ENCODE measurements at regions not wholly inside any gene's neighbourhood (a gene's known extent, or its start where the extent isn't known, plus 50 kb on each side); places are given as distances from the start of the nearest gene placed in this dataset.

DNA sequence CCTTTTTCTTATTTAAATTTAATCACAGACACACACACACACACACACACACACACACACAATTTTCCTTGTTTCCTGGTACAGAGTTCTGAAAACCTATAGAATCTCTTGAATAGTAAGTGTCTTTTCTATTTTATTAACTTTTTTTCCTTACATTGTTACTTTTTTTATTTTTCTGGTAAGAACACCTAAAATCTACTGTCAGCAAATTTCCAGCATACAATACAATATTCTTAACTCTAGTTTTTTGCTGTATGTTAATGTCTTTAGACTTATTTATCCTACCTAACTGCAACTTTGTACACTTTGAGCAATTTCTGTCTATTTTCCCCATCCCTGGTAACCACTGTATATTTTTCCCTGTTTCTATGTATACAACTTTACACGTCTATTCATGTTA, 1179.8 kb downstream of the SLITRK1 start:
- TF ChIP-seq, protein P1, sequence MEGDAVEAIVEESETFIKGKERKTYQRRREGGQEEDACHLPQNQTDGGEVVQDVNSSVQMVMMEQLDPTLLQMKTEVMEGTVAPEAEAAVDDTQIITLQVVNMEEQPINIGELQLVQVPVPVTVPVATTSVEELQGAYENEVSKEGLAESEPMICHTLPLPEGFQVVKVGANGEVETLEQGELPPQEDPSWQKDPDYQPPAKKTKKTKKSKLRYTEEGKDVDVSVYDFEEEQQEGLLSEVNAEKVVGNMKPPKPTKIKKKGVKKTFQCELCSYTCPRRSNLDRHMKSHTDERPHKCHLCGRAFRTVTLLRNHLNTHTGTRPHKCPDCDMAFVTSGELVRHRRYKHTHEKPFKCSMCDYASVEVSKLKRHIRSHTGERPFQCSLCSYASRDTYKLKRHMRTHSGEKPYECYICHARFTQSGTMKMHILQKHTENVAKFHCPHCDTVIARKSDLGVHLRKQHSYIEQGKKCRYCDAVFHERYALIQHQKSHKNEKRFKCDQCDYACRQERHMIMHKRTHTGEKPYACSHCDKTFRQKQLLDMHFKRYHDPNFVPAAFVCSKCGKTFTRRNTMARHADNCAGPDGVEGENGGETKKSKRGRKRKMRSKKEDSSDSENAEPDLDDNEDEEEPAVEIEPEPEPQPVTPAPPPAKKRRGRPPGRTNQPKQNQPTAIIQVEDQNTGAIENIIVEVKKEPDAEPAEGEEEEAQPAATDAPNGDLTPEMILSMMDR (conservative IDR thresholded peaks at IDR 0.05; ENCODE audit: low read depth, low read length): no peak
- TF ChIP-seq CEBPB (IDR thresholded peaks at IDR 0.05; ENCODE audit: low read depth, low read length) (no peak), POLR2A (IDR thresholded peaks at IDR 0.05; ENCODE audit: low read depth, low read length) (no peak), RAD21 (IDR thresholded peaks at IDR 0.05; ENCODE audit: low read length) (no peak), RCOR1 (IDR thresholded peaks at IDR 0.05; ENCODE audit: insufficient replicate concordance, low read length) (no peak), SMC3 (IDR thresholded peaks at IDR 0.05; ENCODE audit: low read depth, low read length) (no peak), FOS (IDR thresholded peaks at IDR 0.05; ENCODE audit: low read depth, low read length) (no peak), RFX5 (IDR thresholded peaks at IDR 0.05; ENCODE audit: low read depth, low read length) (no peak), MXI1 (IDR thresholded peaks at IDR 0.05; ENCODE audit: borderline replicate concordance, low read depth, low read length) (no peak), CHD1 (IDR thresholded peaks at IDR 0.05; ENCODE audit: low read depth, low read length) (no peak), ELK1 (IDR thresholded peaks at IDR 0.05; ENCODE audit: borderline replicate concordance, low read depth, low read length) (no peak), MAFK (IDR thresholded peaks at IDR 0.05; ENCODE audit: low read depth, low read length) (peak; percentile 56), USF2 (IDR thresholded peaks at IDR 0.05; ENCODE audit: low read depth, low read length) (no peak)

All from IMR-90 (cell line).